B cell (primary cell): ENCODE measurements at regions not wholly inside any gene's neighbourhood (a gene's known extent, or its start where the extent isn't known, plus 50 kb on each side); places are given as distances from the start of the nearest gene placed in this dataset.

Experiments used
- EZH2 ChIP-seq: IDR thresholded peaks from 2 replicates; pipeline ENCODE4 v1.6.1; 2012; ENCODE audit warnings: borderline replicate concordance, low read depth, mild to moderate bottlenecking, moderate library complexity, low read length; ENCODE audit not compliant: insufficient read depth, poor library complexity, severe bottlenecking
- TF ChIP-seq, protein P1 (sequence below): fragments of 200-600 bp; IDR thresholded peaks from one replicate; pipeline ENCODE4 v1.8.0; 2022; ENCODE audit warnings: antibody characterized with exemption, mild to moderate bottlenecking

DNA sequence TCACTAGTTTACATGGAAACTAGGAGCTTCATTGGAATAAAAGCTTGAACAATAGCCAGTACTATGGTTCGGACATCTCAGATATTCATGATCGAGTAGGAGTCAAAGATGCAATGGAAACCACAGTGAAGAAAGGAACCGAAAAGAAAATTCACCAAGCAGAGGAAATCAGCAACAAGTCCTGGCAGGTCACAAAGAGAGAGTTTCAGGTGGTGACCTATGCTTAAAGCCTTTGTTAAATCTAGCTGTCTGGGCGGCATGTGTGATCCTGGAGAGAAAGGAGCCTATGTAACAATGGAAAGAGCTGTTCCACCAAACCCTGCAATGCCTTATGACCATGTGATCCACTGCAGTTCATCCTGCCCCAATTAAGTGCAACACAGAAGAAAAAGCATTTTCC lies 68.9 kb upstream of the POU2AF2 start:
- TF ChIP-seq, protein P1, sequence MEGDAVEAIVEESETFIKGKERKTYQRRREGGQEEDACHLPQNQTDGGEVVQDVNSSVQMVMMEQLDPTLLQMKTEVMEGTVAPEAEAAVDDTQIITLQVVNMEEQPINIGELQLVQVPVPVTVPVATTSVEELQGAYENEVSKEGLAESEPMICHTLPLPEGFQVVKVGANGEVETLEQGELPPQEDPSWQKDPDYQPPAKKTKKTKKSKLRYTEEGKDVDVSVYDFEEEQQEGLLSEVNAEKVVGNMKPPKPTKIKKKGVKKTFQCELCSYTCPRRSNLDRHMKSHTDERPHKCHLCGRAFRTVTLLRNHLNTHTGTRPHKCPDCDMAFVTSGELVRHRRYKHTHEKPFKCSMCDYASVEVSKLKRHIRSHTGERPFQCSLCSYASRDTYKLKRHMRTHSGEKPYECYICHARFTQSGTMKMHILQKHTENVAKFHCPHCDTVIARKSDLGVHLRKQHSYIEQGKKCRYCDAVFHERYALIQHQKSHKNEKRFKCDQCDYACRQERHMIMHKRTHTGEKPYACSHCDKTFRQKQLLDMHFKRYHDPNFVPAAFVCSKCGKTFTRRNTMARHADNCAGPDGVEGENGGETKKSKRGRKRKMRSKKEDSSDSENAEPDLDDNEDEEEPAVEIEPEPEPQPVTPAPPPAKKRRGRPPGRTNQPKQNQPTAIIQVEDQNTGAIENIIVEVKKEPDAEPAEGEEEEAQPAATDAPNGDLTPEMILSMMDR, result no peak
- TF ChIP-seq EZH2, result no peak
